ENCODE measurements at regions not wholly inside any gene's neighbourhood (a gene's known extent, or its start where the extent isn't known, plus 50 kb on each side); places are given as distances from the start of the nearest gene placed in this dataset.

DNA sequence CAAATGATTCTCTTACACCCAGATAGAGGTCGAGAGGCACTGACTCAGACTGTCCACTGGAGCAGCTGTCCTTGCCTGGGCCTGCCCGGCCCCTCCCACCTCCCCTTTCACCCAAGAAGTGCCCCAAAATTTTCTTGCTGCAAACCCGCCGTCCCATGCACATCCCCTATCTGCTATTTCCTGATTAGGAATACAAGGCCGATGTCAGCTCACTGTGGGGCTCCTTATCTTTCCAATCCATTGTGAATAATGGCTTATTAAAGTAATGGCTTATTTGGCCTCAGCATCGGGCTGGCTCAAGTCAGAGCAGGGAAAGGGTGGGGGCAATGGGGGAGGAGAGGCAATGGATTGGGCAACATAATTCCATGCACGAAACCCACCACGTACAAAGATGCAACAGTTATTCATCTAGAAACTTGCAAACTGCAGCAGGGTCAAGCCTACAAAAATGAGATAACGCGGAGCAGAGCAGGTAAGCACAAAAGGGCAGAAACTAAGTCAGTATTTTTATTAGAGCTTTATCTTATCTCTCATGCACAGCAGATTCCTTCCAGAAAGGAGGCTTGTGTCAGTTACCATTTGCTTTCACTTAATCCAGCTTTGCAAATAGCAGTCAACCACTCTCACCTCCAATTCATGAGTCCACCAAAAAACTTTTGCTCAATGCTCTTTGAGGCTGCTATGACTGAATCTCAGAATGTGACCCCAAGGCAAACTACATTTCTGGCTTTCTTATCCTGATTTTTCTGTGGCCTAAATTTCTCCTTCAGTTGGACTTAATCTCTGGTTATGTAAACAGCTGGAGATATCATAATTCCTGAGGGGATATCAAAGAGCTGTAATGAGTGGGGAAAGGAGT, 138.2 kb upstream of the OSMR start:
- no peak overlapping the region for H3K4me3 ChIP-seq
- H3K27ac ChIP-seq: no peak overlapping the region
- no peaks in the 10 kb centered on the region for H3K9me3 ChIP-seq
- 88% methylated on average over 10 of the region's 10 CpGs for WGBS
- no peaks in the 10 kb centered on the region for H3K4me1 ChIP-seq
- no peaks in the 10 kb centered on the region for H3K36me3 ChIP-seq
- TF ChIP-seq EP300 (IDR thresholded peaks at IDR 0.05) (no peak), POLR2AphosphoS5 (IDR thresholded peaks at IDR 0.05) (no peak), POLR2A (IDR thresholded peaks at IDR 0.05) (no peak)
- TF ChIP-seq, protein P1, sequence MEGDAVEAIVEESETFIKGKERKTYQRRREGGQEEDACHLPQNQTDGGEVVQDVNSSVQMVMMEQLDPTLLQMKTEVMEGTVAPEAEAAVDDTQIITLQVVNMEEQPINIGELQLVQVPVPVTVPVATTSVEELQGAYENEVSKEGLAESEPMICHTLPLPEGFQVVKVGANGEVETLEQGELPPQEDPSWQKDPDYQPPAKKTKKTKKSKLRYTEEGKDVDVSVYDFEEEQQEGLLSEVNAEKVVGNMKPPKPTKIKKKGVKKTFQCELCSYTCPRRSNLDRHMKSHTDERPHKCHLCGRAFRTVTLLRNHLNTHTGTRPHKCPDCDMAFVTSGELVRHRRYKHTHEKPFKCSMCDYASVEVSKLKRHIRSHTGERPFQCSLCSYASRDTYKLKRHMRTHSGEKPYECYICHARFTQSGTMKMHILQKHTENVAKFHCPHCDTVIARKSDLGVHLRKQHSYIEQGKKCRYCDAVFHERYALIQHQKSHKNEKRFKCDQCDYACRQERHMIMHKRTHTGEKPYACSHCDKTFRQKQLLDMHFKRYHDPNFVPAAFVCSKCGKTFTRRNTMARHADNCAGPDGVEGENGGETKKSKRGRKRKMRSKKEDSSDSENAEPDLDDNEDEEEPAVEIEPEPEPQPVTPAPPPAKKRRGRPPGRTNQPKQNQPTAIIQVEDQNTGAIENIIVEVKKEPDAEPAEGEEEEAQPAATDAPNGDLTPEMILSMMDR (IDR thresholded peaks at IDR 0.05): no peak
- no peak for DNase-seq (ENCODE audit: low spot score in 2 of 2)
- no peaks in the 10 kb centered on the region for H3K27me3 ChIP-seq

DNA sequence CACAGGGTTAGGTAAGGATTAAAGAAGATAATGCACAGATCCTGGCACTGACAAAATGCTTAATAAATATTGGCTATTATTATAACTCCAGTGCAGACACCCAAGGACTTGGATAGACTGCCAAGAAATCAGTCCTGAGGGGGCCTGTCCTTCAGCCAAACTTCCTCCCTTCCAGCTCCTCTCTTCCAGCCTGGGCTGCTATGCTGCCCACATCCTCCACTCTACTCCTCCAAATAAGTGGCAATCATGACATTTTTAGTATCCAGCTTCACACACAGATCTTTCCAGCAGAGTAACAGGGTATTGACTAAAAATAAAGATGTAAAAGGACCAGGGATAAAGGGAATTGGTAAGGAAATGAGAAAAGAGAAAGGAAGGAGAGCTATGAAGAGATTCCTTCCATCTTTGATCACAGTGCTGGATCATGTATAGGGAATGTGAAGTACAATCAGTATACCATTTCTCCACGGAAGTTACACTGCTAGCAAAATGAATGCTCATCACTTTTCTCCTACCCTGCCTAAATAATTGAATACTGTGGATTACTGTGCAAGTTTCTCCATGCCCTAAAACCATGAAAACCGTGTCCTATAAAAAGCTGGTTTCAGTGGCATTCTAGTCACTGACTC, 136.0 kb upstream of the OSMR start:
- 50% methylated on average over 2 of the region's 2 CpGs for WGBS
- TF ChIP-seq POLR2AphosphoS5 (IDR thresholded peaks at IDR 0.05) (no peak), POLR2A (IDR thresholded peaks at IDR 0.05) (no peak), EP300 (IDR thresholded peaks at IDR 0.05) (no peak)
- TF ChIP-seq, protein P1 (IDR thresholded peaks at IDR 0.05): no peak
- Histone ChIP-seq H3K4me3 (no peak overlapping the region), H3K4me1 (no peaks in the 10 kb centered on the region), H3K27ac (no peak overlapping the region), H3K27me3 (no peaks in the 10 kb centered on the region), H3K9me3 (no peaks in the 10 kb centered on the region), H3K36me3 (no peaks in the 10 kb centered on the region)
- DNase-seq (ENCODE audit: low spot score in 2 of 2): no peak

GRCh38 chr5:38710627-38711026, 135.2 kb upstream of the OSMR start:
- H3K27ac ChIP-seq: no peak overlapping the region
- H3K36me3 ChIP-seq: no peaks in the 10 kb centered on the region
- no peaks in the 10 kb centered on the region for H3K4me1 ChIP-seq
- TF ChIP-seq EP300 (IDR thresholded peaks at IDR 0.05): no peak
- no peaks in the 10 kb centered on the region for H3K9me3 ChIP-seq
- H3K4me3 ChIP-seq: no peak overlapping the region
- no peak for DNase-seq (ENCODE audit: low spot score in 2 of 2)
- 80% methylated on average over 2 of the region's 2 CpGs for WGBS
- no peaks in the 10 kb centered on the region for H3K27me3 ChIP-seq

- Histone ChIP-seq H3K9me3 (no peaks in the 10 kb centered on the region), H3K4me3 (no peak overlapping the region), H3K36me3 (no peaks in the 10 kb centered on the region), H3K4me1 (no peaks in the 10 kb centered on the region), H3K27ac (no peak overlapping the region), H3K27me3 (no peaks in the 10 kb centered on the region)
- DNase-seq (ENCODE audit: low spot score in 2 of 2): no peak
- 93% methylated on average over 3 of the region's 3 CpGs for WGBS
- TF ChIP-seq POLR2AphosphoS5 (IDR thresholded peaks at IDR 0.05): no peak
These were observed 133.4 kb upstream of the OSMR start for GRCh38 chr5:38712391-38712790.

GRCh38 chr5:38714240-38714639, 131.6 kb upstream of the OSMR start:
- no peak overlapping the region for H3K4me3 ChIP-seq
- peaks cover 9% of the 10 kb centered on the region for H3K4me1 ChIP-seq
- no peak for DNase-seq (ENCODE audit: low spot score in 2 of 2)
- TF ChIP-seq POLR2A (IDR thresholded peaks at IDR 0.05) (no peak), POLR2AphosphoS5 (IDR thresholded peaks at IDR 0.05) (no peak), EP300 (IDR thresholded peaks at IDR 0.05) (no peak)
- TF ChIP-seq, protein P1 (IDR thresholded peaks at IDR 0.05): no peak
- no peaks in the 10 kb centered on the region for H3K27me3 ChIP-seq
- H3K27ac ChIP-seq: no peak overlapping the region
- H3K36me3 ChIP-seq: no peaks in the 10 kb centered on the region
- H3K9me3 ChIP-seq: no peaks in the 10 kb centered on the region
- 96% methylated on average over 3 of the region's 3 CpGs for WGBS

DNA sequence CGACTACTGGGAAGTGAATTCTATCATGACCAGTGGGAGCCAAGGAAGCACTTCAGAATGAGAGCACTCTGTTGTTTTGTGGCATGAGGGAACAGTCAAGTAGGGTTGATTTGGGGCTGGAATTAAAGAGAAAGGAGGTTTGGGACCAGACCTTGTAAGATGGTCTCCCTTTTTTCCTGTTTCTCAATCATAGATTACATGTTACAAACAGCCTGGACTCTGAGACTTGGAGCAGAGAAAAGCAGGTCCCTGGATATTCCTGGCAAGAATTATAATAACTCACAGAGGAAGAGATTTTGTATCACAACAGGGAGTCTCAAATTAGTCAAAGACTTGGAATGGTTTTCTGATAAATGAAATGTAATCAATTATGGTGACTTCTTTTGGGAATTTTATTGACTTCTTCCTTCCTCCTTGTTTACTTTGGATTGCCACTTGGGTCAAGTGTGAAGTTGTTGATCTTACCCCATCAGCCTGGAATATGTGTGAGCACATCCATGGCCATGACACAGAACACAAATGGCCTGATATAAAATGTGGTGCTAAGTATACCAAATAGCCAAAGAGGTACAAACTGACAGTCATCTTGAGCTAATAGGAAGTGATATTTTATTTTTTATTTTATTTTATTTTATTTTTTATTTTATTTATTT, 131.0 kb upstream of the OSMR start:
- Histone ChIP-seq H3K36me3 (no peaks in the 10 kb centered on the region), H3K4me3 (no peak overlapping the region), H3K9me3 (no peaks in the 10 kb centered on the region), H3K27me3 (no peaks in the 10 kb centered on the region), H3K27ac (no peak overlapping the region), H3K4me1 (peaks cover 15% of the 10 kb centered on the region)
- no peak for DNase-seq (ENCODE audit: low spot score in 2 of 2)
- WGBS: 42% methylated on average over 1 of the region's 1 CpG
- TF ChIP-seq, protein P1 (IDR thresholded peaks at IDR 0.05): no peak
- TF ChIP-seq POLR2A (IDR thresholded peaks at IDR 0.05) (no peak), EP300 (IDR thresholded peaks at IDR 0.05) (no peak), POLR2AphosphoS5 (IDR thresholded peaks at IDR 0.05) (no peak)
